HG03196 (cell line): ENCODE measurements at regions not wholly inside any gene's neighbourhood (a gene's known extent, or its start where the extent isn't known, plus 50 kb on each side); places are given as distances from the start of the nearest gene placed in this dataset.
"Not testable (repeated sequence)": the region's sequence is repeated elsewhere in the genome, so short reads cannot be mapped to it uniquely, and the experiment has no call there.

Source experiments
- ATAC-seq: cut with Tn5 transposase; IDR thresholded peaks from one replicate; pipeline ENCODE4 v1.9.1; 2021; ENCODE audit not compliant: unreplicated experiment

- ATAC-seq, result no peak
Observed at GRCh38 chr15:84402856-84403608, 167.5 kb downstream of the GOLGA6L4 start.

- not testable (repeated sequence) for ATAC-seq
Observed at GRCh38 chr15:84409357-84409756, 173.8 kb downstream of the GOLGA6L4 start.

- ATAC-seq, result not testable (repeated sequence)
Observed at GRCh38 chr15:84421513-84422181, 179.2 kb upstream of the ZSCAN2 start.

GRCh38 chr15:84425327-84425726, 175.5 kb upstream of the ZSCAN2 start:
- ATAC-seq, result not testable (repeated sequence)

GRCh38 chr15:84473305-84473877, 127.4 kb upstream of the ZSCAN2 start:
- ATAC-seq, result not testable (repeated sequence)

GRCh38 chr15:84476364-84477033, 124.3 kb upstream of the ZSCAN2 start:
- not testable (repeated sequence) for ATAC-seq

GRCh38 chr15:84477550-84477949, 123.3 kb upstream of the ZSCAN2 start:
- ATAC-seq, result peak; percentile 88

- ATAC-seq, result not testable (repeated sequence)
Observed at GRCh38 chr15:84480174-84480681, 120.6 kb upstream of the ZSCAN2 start.

- ATAC-seq, result not testable (repeated sequence)
Observed at GRCh38 chr15:84483859-84484258, 117.0 kb upstream of the ZSCAN2 start.

GRCh38 chr15:84500165-84500889, 100.5 kb upstream of the ZSCAN2 start:
- not testable (repeated sequence) for ATAC-seq

- not testable (repeated sequence) for ATAC-seq
Observed at GRCh38 chr15:84503101-84503500, 97.7 kb upstream of the ZSCAN2 start.

- not testable (repeated sequence) for ATAC-seq
Observed at GRCh38 chr15:84505552-84505951, 95.3 kb upstream of the ZSCAN2 start.

- ATAC-seq, result not testable (repeated sequence)
Observed at GRCh38 chr15:84512324-84512723, 88.5 kb upstream of the ZSCAN2 start.

- not testable (repeated sequence) for ATAC-seq
Observed at GRCh38 chr15:84516773-84517172, 84.0 kb upstream of the ZSCAN2 start.

- not testable (repeated sequence) for ATAC-seq
Observed at GRCh38 chr15:84525491-84526344, 75.1 kb upstream of the ZSCAN2 start.

- ATAC-seq, result not testable (repeated sequence)
Observed at GRCh38 chr15:84530751-84531150, 70.1 kb upstream of the ZSCAN2 start.

GRCh38 chr15:84531223-84531622, 69.6 kb upstream of the ZSCAN2 start:
- not testable (repeated sequence) for ATAC-seq

GRCh38 chr15:84531709-84532367, 69.0 kb upstream of the ZSCAN2 start:
- ATAC-seq, result not testable (repeated sequence)

- ATAC-seq, result not testable (repeated sequence)
Observed at GRCh38 chr15:84533705-84534104, 67.1 kb upstream of the ZSCAN2 start.
